Activated CD4-positive, alpha-beta T cell treated with anti-CD3 and anti-CD28 coated beads, Interleukin-2, amount 10 ng/mL, durations not matched to agents 7 days and 5 days (primary cell): ENCODE measurements at regions not wholly inside any gene's neighbourhood (a gene's known extent, or its start where the extent isn't known, plus 50 kb on each side); places are given as distances from the start of the nearest gene placed in this dataset.

Experiments
- CTCF ChIA-PET: fragments of 350-600 bp; sonication (Branson Sonifier 250); formaldehyde crosslinking; loops from one replicate; lab custom pipeline; 2021; ENCODE audit warnings: antibody characterized with exemption; lab: Charles Lee
- POLR2A ChIA-PET: fragments of 350-600 bp; sonication (Branson Sonifier 250); formaldehyde crosslinking; loops from one replicate; lab custom pipeline; 2021; ENCODE audit warnings: antibody characterized with exemption; lab: Charles Lee
- DNase-seq: peaks from one replicate; pipeline ENCODE4 v3.0.0-alpha.2; 2020
- H3K27ac Mint-ChIP-seq: one replicate; pipeline ENCODE4 v1.8.0; 2021; ENCODE audit warnings: mild to moderate bottlenecking, moderate library complexity, mixed read lengths
- H3K27me3 Mint-ChIP-seq: one replicate; pipeline ENCODE4 v1.8.0; 2021; ENCODE audit warnings: mixed read lengths
- H3K36me3 Mint-ChIP-seq: one replicate; pipeline ENCODE4 v1.8.0; 2021; ENCODE audit warnings: low read depth, mixed read lengths
- H3K4me1 Mint-ChIP-seq: one replicate; pipeline ENCODE4 v1.8.0; 2021; ENCODE audit warnings: mixed read lengths
- H3K4me3 Mint-ChIP-seq: one replicate; pipeline ENCODE4 v1.8.0; 2021; ENCODE audit warnings: mild to moderate bottlenecking, moderate library complexity, mixed read lengths
- H3K9me3 Mint-ChIP-seq: one replicate; pipeline ENCODE4 v1.8.0; 2021; ENCODE audit warnings: mixed read lengths

DNA sequence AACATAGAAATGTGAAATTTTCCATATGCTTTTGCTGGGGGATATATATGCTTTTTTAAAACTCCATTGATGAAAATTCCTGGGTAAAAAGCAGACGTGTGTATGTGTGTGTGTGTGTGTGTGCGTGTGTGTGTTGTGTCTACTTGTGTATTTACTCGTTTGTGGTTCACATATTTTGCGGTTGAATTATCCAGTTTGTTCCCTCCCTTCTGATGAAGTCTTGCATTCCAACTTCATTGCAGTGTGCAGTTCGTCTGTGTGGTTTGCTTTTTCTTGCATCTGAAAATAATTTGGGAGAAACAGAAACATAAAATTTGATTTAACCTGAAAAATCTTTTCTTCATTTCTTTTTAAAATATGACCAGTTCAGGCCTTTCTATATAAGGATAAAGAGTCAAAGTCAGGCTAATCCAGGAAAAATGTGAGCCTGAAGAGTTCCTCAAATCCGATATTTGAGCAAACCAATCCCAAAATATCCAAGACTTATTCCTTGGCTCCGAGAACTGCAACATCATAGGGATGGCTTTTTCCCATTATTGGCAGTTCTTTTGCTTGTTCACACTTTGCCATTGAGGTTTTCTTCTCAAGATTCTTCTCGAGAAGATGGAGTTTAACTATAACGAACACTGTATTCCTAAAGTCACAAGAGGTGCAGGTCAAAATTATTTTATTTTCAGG, 202.2 kb upstream of the CCN2 start:
- POLR2A ChIA-PET = no interaction called here

DNA sequence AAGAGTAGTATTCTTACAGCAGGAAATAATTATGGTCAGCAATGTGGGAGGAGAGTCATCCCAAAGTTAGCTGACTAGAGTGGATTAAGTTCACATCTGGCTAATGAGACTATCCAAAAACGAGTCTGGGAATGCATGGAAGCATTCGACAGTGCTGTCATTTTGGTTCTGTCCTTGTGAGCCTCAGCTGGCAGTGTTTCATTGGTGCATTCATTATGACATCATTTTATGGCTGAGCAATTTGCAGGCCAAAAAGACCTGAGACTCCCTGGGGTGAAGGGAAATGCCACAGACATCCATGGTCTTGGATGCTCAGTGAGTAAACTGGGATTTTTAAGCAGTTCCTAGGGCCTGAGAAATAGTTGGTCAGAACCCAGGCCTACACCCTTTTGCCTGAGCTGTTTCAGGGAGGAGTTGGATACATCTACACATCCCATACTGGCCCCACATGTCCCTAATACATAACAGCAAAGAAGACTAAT, 196.4 kb upstream of the CCN2 start:
- Mint-ChIP-seq H3K4me1 (no peaks in the 10 kb centered on the region), H3K27me3 (peaks cover 5% of the 10 kb centered on the region), H3K9me3 (no peaks in the 10 kb centered on the region), H3K27ac (no peak overlapping the region), H3K36me3 (no peaks in the 10 kb centered on the region), H3K4me3 (no peak overlapping the region)
- ChIA-PET POLR2A (no interaction called here), CTCF (no interaction called here)
- DNase-seq = no peak

More for the DNA sequence above, 202.2 kb upstream of the CCN2 start:
- CTCF ChIA-PET = no interaction called here
- DNase-seq = no peak
- Mint-ChIP-seq H3K27me3 (peaks cover 7% of the 10 kb centered on the region), H3K4me1 (no peaks in the 10 kb centered on the region), H3K4me3 (no peak overlapping the region), H3K36me3 (no peaks in the 10 kb centered on the region), H3K27ac (no peak overlapping the region), H3K9me3 (no peaks in the 10 kb centered on the region)

DNA sequence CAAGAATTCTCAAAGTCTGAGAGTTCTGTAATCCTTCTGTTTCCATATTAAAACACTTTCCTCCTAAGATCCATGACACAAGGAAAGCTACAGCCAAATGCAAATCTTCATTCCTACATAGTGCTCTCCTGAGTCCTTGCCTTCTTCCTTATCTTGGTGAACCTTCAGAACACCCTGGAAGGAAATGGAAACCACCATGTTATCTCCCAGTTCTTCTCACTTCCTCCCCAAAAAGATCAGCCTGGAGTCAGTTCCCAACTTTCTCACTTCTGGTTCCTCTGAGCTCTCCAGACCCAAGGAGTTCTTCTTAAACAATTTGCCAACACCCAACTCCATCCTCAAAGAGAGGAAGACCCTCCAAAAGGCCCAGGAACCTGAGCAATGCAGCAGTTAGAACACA, 193.3 kb upstream of the CCN2 start:
- Mint-ChIP-seq H3K4me1 (no peaks in the 10 kb centered on the region), H3K4me3 (no peak overlapping the region), H3K27ac (no peak overlapping the region), H3K36me3 (no peaks in the 10 kb centered on the region), H3K9me3 (no peaks in the 10 kb centered on the region), H3K27me3 (no peaks in the 10 kb centered on the region)
- POLR2A ChIA-PET = no interaction called here
- CTCF ChIA-PET = no interaction called here
- no peak for DNase-seq

DNA sequence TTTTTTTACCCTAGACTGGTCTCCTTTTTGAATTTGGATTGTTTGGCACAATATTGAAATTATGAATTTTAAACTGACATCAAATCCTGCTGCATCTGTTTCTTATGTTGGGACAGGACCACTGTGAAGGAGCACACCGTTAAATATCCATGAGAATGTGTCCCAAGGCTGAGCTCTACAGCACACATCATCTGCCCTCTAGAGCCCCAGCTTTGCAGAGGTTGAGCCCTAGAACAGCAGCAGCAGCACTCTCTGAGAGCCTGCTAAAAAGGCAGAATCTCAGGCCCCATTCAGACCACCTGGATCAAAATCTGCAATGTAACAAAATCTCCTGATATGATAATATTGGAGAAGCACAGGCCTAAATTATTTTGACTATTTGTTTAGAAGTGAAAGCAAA, 192.1 kb upstream of the CCN2 start:
- H3K9me3 Mint-ChIP-seq = no peaks in the 10 kb centered on the region
- H3K27me3 Mint-ChIP-seq = no peaks in the 10 kb centered on the region
- CTCF ChIA-PET = no interaction called here
- no peaks in the 10 kb centered on the region for H3K4me1 Mint-ChIP-seq
- POLR2A ChIA-PET = no interaction called here
- DNase-seq = no peak
- no peaks in the 10 kb centered on the region for H3K36me3 Mint-ChIP-seq
- H3K27ac Mint-ChIP-seq = no peak overlapping the region
- H3K4me3 Mint-ChIP-seq = no peak overlapping the region

DNA sequence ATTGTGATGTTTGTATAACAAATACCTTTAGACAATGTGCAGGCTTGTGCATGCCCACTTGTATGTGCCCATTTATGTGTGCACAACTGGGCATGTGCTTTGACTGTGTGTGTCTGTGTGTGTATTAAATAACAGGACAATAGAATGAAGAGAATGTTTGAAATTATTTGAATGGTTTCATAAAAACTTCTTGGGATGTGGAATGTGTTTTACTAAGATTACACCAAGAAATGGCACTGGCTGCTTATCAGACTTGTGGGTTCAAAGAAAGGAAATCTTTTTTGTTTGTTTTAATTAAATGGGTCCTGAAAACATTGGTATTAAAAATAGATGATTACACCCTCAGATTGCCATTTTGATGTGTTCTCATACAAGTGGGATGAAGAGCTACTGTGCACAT, 191.6 kb upstream of the CCN2 start:
- H3K9me3 Mint-ChIP-seq = no peaks in the 10 kb centered on the region
- no peak for DNase-seq
- H3K4me1 Mint-ChIP-seq = no peaks in the 10 kb centered on the region
- H3K27me3 Mint-ChIP-seq = no peaks in the 10 kb centered on the region
- ChIA-PET CTCF (no interaction called here), POLR2A (no interaction called here)
- H3K27ac Mint-ChIP-seq = no peak overlapping the region
- H3K36me3 Mint-ChIP-seq = no peaks in the 10 kb centered on the region
- H3K4me3 Mint-ChIP-seq = no peak overlapping the region

DNA sequence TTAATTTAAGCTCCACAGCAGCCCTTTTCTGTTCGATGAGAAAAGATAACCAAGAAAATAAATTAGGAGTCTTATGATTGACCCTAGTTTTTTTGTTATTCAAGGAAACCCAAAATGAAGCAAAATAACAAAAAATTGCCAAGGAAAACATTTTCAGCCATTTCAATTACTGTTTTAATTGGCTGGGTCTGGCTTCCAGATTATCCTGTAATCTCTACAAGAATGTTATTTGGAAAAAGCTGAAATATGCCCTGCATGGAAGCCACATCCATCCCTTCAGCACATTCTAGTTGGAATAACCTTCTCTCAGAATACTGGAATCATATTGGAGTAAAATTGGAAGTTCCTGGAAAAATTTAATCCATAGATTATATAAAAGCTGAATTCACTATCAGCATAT, 191.1 kb upstream of the CCN2 start:
- Mint-ChIP-seq H3K36me3 (no peaks in the 10 kb centered on the region), H3K27me3 (no peaks in the 10 kb centered on the region), H3K4me3 (no peak overlapping the region), H3K27ac (no peak overlapping the region), H3K9me3 (no peaks in the 10 kb centered on the region), H3K4me1 (no peaks in the 10 kb centered on the region)
- no peak for DNase-seq
- ChIA-PET POLR2A (no interaction called here), CTCF (no interaction called here)

DNA sequence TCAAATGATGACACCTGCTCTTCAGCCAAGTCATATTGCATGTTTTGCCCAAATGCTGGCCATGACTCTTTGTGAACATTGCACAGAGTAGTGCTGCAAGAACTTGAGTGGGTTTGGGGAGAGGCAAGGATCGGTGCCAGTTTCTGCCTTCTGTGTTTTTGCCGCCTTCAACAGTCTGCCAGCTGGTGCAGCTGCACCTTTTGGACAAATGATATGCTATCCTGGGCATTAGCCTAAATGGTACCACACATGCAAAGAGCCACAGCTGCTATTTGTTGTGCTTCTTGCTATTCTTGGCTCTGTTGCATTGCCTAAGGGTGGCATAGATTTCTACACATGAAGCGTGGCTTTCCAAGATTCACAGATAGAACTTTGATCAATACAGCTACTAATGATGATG, 189.0 kb upstream of the CCN2 start:
- Mint-ChIP-seq H3K36me3 (no peaks in the 10 kb centered on the region), H3K9me3 (no peaks in the 10 kb centered on the region), H3K4me3 (no peak overlapping the region), H3K27me3 (no peaks in the 10 kb centered on the region), H3K27ac (no peak overlapping the region), H3K4me1 (no peaks in the 10 kb centered on the region)
- POLR2A ChIA-PET = no interaction called here
- CTCF ChIA-PET = no interaction called here
- no peak for DNase-seq

DNA sequence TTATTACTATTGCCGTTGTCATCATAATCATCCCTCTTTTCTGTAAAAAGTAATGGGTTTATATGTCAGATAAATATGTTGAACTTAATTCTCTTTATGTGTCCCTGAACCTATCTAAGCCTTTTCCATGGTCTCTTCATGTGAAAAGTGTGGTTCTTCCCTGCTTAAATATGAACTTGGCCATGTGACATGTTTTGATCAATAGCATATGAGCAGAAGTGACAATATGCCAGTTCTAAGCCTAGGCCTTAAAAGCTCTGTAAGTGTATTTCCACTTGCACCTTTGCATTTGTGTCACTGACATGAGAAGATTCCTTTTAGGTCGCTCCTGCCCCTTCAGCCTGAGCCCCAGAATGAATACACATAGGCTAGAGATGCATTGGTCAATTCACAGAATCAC, 188.4 kb upstream of the CCN2 start:
- H3K9me3 Mint-ChIP-seq = no peaks in the 10 kb centered on the region
- H3K27ac Mint-ChIP-seq = no peak overlapping the region
- POLR2A ChIA-PET = no interaction called here
- H3K4me3 Mint-ChIP-seq = no peak overlapping the region
- CTCF ChIA-PET = no interaction called here
- DNase-seq = no peak
- H3K4me1 Mint-ChIP-seq = no peaks in the 10 kb centered on the region
- no peaks in the 10 kb centered on the region for H3K36me3 Mint-ChIP-seq
- H3K27me3 Mint-ChIP-seq = no peaks in the 10 kb centered on the region

DNA sequence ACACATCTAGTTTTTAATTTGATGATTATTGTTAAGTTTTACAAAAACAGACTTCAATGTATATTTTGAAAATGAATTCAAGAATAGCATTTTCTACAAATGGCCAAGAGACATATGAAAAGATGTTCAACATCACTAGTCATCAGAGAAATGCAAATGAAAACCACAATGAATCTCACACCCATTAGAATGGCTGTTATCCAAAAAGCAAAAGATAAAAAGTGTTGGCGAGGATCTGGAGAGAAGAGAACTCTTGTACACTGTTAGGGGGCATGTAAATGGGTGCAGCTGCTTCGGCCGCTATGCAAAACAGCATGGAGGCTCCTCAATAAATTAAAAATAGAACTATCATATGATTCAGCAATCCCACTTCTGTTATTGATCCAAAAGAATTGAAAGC, 185.8 kb upstream of the CCN2 start:
- H3K27me3 Mint-ChIP-seq = no peaks in the 10 kb centered on the region
- H3K9me3 Mint-ChIP-seq = no peaks in the 10 kb centered on the region
- no peaks in the 10 kb centered on the region for H3K4me1 Mint-ChIP-seq
- DNase-seq = no peak
- H3K27ac Mint-ChIP-seq = no peak overlapping the region
- CTCF ChIA-PET = no interaction called here
- POLR2A ChIA-PET = no interaction called here
- H3K4me3 Mint-ChIP-seq = no peak overlapping the region
- H3K36me3 Mint-ChIP-seq = no peaks in the 10 kb centered on the region

DNA sequence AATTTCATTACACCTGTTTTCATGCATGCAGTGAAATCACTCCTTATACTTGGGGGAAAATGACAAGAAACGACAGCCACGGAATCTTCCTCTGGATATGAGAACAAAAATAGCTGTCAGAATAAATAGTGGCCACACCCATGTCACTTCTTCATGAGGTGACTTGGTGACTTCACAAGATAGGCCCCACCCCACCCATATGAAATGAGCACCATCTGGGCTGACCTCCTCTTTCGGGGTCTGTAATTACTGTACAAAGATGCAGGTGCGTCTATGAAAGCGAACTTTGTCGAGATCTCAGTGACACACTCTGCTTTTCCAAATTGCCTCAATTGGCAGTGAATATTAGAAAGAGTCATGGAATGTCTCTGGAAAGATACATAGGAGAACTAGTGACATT, 184.2 kb upstream of the CCN2 start:
- Mint-ChIP-seq H3K36me3 (no peaks in the 10 kb centered on the region), H3K27me3 (peaks cover 7% of the 10 kb centered on the region), H3K9me3 (no peaks in the 10 kb centered on the region), H3K27ac (no peak overlapping the region), H3K4me1 (no peaks in the 10 kb centered on the region), H3K4me3 (no peak overlapping the region)
- POLR2A ChIA-PET = no interaction called here
- DNase-seq = no peak
- CTCF ChIA-PET = no interaction called here

DNA sequence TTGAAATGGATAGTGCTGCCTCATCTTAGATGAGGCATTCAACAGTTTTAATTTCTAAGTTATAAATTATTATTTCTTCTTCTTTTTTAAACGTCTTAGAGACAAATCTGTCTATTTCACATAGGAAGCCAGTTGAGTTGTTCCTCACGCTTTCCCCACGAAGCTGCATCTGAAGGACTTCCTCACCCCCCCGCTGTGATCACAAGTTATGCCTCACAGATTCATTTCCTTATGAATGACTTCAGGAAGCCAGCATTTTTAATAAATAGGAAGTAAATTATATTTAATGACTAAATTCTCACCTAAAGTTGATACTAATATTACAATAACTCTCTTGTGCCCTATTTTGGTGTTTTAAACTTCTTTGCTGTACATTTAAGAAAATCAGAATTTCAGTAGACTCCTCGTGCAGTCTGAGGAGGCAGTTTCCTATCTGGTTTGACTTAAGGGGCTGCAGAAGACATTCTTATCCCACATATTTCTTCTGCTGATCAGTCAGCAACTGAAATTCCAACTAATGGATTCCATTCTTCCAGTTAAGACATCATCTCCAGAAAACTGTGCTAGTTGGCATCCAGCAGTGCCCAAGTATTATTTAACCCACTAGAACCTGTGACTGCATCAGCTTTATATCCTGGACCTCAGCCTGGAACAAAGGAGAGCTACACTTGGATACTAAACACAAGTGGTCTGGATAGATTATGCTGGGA, 182.7 kb upstream of the CCN2 start:
- ChIA-PET POLR2A (no interaction called here), CTCF (no interaction called here)
- no peaks in the 10 kb centered on the region for H3K4me1 Mint-ChIP-seq
- no peak overlapping the region for H3K4me3 Mint-ChIP-seq
- H3K9me3 Mint-ChIP-seq = no peaks in the 10 kb centered on the region
- peaks cover 7% of the 10 kb centered on the region for H3K27me3 Mint-ChIP-seq
- no peak for DNase-seq
- no peak overlapping the region for H3K27ac Mint-ChIP-seq
- no peaks in the 10 kb centered on the region for H3K36me3 Mint-ChIP-seq

DNA sequence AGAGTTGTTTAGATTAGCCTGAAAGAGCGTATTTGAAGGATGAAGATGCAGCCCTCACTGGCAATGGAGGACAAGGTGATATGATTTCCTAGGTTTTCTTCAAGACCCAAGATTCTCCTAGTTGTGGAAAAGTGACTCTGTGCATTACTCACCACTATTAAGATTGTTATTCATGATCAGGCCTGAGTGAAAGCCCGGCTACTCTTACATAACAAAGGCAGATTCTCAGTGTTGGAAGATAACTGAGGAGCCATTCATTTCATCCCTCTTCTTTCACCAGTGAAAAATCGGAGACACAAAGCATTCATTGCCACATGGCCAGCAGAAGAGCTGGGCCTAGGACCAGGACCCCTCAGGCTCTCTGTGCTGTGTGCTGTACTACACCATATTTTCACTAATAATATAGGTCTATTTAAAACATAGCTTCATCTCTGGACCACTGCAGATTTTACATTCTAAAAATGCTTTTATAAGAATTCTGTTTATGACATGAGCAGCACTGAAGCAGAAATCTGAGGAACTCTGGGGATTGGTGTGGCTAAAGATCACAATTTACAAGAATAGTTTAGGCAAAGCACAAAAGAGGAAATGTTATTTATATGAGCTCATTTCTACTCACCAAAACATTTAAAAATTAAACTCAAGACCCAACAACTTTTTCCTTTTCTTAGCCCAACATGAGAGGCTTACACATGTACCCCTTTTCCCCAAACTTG, 181.9 kb upstream of the CCN2 start:
- Mint-ChIP-seq H3K27me3 (peaks cover 7% of the 10 kb centered on the region), H3K36me3 (no peaks in the 10 kb centered on the region), H3K4me1 (no peaks in the 10 kb centered on the region), H3K9me3 (no peaks in the 10 kb centered on the region), H3K27ac (no peak overlapping the region), H3K4me3 (no peak overlapping the region)
- ChIA-PET POLR2A (no interaction called here), CTCF (no interaction called here)
- no peak for DNase-seq

DNA sequence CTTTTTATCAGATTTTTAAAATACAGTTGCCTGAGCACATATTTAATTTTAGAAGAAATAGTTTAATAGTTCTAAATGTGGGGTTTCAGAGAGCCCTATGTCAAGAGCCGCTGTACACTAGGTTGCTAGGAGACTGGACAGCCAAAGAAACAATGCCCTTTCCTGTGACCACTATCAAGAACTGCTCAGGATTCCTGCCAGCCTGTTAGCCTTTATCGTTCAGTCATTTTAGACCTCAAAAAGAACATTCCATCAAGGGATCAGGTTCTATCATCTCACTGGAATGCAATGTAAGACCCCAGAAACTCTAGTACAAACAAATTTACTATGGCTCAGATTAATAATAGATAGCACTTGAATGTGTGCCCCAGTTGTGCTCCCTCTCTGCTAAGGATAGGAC, 181.2 kb upstream of the CCN2 start:
- H3K4me3 Mint-ChIP-seq = no peak overlapping the region
- no peaks in the 10 kb centered on the region for H3K36me3 Mint-ChIP-seq
- no peaks in the 10 kb centered on the region for H3K9me3 Mint-ChIP-seq
- ChIA-PET CTCF (no interaction called here), POLR2A (no interaction called here)
- no peaks in the 10 kb centered on the region for H3K4me1 Mint-ChIP-seq
- DNase-seq = no peak
- peaks cover 7% of the 10 kb centered on the region for H3K27me3 Mint-ChIP-seq
- no peak overlapping the region for H3K27ac Mint-ChIP-seq
